Fibroblast of lung (primary cell): ENCODE measurements at regions not wholly inside any gene's neighbourhood (a gene's known extent, or its start where the extent isn't known, plus 50 kb on each side); places are given as distances from the start of the nearest gene placed in this dataset.

Source experiments
- EZH2 ChIP-seq: IDR thresholded peaks from 2 replicates; pipeline ENCODE4 v1.5.1; 2012; ENCODE audit warnings: low read length, control low read depth, mild to moderate bottlenecking; ENCODE audit errors: missing control alignments
- TF ChIP-seq, protein P1 (sequence below), 2 donors: IDR thresholded peaks in 1 of 2; conservative IDR thresholded peaks in 1 of 2; 1 replicate in 1 of 2; 2 replicates in 1 of 2; pipeline ENCODE4 v1.5.1; 2011 to 2012; ENCODE audit warnings: low read length in 2 of 2, control low read depth in 1 of 2, inconsistent platforms in 1 of 2, low read depth in 1 of 2, mild to moderate bottlenecking in 1 of 2

- TF ChIP-seq, protein P1, sequence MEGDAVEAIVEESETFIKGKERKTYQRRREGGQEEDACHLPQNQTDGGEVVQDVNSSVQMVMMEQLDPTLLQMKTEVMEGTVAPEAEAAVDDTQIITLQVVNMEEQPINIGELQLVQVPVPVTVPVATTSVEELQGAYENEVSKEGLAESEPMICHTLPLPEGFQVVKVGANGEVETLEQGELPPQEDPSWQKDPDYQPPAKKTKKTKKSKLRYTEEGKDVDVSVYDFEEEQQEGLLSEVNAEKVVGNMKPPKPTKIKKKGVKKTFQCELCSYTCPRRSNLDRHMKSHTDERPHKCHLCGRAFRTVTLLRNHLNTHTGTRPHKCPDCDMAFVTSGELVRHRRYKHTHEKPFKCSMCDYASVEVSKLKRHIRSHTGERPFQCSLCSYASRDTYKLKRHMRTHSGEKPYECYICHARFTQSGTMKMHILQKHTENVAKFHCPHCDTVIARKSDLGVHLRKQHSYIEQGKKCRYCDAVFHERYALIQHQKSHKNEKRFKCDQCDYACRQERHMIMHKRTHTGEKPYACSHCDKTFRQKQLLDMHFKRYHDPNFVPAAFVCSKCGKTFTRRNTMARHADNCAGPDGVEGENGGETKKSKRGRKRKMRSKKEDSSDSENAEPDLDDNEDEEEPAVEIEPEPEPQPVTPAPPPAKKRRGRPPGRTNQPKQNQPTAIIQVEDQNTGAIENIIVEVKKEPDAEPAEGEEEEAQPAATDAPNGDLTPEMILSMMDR (conservative IDR thresholded peaks at IDR 0.05 in 1 of 2, IDR thresholded peaks at IDR 0.05 in 1 of 2; ENCODE audit: low read depth in 1 of 2, low read length in 2 of 2): no peak
- no peak for TF ChIP-seq EZH2
Observed at GRCh38 chr15:34651997-34652725, 68.7 kb upstream of the GOLGA8B start.
